ENCODE measurements at regions not wholly inside any gene's neighbourhood (a gene's known extent, or its start where the extent isn't known, plus 50 kb on each side); places are given as distances from the start of the nearest gene placed in this dataset.

DNA sequence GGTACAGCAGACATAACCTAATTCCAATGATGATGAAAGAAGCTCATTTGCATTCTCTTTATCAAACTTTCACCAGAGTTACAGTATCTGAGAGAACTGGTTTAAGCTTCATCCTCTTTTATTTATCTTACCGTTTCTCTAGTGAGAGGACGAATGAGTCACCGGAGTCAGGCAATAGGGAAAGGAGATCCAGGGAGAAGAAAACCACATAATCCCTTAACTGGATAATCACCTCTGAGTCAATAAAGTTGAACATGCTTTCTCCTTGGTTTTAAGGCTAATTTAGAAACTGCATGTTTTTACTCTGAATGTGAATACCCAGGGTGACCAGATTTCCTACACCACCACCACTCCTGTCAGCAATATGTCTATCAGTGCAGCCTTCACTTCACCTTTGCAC lies 313.7 kb upstream of the TBX18 start (continued):
- TF ChIP-seq ARNT (IDR thresholded peaks at IDR 0.05) = no peak
- TF ChIP-seq, protein P1, sequence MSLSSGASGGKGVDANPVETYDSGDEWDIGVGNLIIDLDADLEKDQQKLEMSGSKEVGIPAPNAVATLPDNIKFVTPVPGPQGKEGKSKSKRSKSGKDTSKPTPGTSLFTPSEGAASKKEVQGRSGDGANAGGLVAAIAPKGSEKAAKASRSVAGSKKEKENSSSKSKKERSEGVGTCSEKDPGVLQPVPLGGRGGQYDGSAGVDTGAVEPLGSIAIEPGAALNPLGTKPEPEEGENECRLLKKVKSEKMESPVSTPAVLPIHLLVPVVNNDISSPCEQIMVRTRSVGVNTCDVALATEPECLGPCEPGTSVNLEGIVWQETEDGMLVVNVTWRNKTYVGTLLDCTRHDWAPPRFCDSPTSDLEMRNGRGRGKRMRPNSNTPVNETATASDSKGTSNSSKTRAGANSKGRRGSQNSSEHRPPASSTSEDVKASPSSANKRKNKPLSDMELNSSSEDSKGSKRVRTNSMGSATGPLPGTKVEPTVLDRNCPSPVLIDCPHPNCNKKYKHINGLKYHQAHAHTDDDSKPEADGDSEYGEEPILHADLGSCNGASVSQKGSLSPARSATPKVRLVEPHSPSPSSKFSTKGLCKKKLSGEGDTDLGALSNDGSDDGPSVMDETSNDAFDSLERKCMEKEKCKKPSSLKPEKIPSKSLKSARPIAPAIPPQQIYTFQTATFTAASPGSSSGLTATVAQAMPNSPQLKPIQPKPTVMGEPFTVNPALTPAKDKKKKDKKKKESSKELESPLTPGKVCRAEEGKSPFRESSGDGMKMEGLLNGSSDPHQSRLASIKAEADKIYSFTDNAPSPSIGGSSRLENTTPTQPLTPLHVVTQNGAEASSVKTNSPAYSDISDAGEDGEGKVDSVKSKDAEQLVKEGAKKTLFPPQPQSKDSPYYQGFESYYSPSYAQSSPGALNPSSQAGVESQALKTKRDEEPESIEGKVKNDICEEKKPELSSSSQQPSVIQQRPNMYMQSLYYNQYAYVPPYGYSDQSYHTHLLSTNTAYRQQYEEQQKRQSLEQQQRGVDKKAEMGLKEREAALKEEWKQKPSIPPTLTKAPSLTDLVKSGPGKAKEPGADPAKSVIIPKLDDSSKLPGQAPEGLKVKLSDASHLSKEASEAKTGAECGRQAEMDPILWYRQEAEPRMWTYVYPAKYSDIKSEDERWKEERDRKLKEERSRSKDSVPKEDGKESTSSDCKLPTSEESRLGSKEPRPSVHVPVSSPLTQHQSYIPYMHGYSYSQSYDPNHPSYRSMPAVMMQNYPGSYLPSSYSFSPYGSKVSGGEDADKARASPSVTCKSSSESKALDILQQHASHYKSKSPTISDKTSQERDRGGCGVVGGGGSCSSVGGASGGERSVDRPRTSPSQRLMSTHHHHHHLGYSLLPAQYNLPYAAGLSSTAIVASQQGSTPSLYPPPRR (CRISPR knock-in tag; IDR thresholded peaks at IDR 0.05; ENCODE audit: borderline replicate concordance) = no peak
- TF ChIP-seq, protein P2, sequence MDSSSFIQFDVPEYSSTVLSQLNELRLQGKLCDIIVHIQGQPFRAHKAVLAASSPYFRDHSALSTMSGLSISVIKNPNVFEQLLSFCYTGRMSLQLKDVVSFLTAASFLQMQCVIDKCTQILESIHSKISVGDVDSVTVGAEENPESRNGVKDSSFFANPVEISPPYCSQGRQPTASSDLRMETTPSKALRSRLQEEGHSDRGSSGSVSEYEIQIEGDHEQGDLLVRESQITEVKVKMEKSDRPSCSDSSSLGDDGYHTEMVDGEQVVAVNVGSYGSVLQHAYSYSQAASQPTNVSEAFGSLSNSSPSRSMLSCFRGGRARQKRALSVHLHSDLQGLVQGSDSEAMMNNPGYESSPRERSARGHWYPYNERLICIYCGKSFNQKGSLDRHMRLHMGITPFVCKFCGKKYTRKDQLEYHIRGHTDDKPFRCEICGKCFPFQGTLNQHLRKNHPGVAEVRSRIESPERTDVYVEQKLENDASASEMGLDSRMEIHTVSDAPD (CRISPR knock-in tag; IDR thresholded peaks at IDR 0.05) = no peak
- TF ChIP-seq, protein P3, sequence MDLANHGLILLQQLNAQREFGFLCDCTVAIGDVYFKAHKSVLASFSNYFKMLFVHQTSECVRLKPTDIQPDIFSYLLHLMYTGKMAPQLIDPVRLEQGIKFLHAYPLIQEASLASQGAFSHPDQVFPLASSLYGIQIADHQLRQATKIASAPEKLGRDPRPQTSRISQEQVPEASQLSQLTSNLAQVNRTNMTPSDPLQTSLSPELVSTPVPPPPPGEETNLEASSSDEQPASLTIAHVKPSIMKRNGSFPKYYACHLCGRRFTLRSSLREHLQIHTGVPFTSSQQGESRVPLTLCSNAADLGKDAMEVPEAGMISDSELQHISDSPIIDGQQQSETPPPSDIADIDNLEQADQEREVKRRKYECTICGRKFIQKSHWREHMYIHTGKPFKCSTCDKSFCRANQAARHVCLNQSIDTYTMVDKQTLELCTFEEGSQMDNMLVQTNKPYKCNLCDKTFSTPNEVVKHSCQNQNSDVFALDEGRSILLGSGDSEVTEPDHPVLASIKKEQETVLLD (IDR thresholded peaks at IDR 0.05) = no peak
- no peak for TF ChIP-seq PHB2 (IDR thresholded peaks at IDR 0.05; ENCODE audit: low read depth)
- TF ChIP-seq MEF2A (IDR thresholded peaks at IDR 0.05; ENCODE audit: control insufficient read depth, low read depth, low read length) = no peak
- TF ChIP-seq, protein P4, sequence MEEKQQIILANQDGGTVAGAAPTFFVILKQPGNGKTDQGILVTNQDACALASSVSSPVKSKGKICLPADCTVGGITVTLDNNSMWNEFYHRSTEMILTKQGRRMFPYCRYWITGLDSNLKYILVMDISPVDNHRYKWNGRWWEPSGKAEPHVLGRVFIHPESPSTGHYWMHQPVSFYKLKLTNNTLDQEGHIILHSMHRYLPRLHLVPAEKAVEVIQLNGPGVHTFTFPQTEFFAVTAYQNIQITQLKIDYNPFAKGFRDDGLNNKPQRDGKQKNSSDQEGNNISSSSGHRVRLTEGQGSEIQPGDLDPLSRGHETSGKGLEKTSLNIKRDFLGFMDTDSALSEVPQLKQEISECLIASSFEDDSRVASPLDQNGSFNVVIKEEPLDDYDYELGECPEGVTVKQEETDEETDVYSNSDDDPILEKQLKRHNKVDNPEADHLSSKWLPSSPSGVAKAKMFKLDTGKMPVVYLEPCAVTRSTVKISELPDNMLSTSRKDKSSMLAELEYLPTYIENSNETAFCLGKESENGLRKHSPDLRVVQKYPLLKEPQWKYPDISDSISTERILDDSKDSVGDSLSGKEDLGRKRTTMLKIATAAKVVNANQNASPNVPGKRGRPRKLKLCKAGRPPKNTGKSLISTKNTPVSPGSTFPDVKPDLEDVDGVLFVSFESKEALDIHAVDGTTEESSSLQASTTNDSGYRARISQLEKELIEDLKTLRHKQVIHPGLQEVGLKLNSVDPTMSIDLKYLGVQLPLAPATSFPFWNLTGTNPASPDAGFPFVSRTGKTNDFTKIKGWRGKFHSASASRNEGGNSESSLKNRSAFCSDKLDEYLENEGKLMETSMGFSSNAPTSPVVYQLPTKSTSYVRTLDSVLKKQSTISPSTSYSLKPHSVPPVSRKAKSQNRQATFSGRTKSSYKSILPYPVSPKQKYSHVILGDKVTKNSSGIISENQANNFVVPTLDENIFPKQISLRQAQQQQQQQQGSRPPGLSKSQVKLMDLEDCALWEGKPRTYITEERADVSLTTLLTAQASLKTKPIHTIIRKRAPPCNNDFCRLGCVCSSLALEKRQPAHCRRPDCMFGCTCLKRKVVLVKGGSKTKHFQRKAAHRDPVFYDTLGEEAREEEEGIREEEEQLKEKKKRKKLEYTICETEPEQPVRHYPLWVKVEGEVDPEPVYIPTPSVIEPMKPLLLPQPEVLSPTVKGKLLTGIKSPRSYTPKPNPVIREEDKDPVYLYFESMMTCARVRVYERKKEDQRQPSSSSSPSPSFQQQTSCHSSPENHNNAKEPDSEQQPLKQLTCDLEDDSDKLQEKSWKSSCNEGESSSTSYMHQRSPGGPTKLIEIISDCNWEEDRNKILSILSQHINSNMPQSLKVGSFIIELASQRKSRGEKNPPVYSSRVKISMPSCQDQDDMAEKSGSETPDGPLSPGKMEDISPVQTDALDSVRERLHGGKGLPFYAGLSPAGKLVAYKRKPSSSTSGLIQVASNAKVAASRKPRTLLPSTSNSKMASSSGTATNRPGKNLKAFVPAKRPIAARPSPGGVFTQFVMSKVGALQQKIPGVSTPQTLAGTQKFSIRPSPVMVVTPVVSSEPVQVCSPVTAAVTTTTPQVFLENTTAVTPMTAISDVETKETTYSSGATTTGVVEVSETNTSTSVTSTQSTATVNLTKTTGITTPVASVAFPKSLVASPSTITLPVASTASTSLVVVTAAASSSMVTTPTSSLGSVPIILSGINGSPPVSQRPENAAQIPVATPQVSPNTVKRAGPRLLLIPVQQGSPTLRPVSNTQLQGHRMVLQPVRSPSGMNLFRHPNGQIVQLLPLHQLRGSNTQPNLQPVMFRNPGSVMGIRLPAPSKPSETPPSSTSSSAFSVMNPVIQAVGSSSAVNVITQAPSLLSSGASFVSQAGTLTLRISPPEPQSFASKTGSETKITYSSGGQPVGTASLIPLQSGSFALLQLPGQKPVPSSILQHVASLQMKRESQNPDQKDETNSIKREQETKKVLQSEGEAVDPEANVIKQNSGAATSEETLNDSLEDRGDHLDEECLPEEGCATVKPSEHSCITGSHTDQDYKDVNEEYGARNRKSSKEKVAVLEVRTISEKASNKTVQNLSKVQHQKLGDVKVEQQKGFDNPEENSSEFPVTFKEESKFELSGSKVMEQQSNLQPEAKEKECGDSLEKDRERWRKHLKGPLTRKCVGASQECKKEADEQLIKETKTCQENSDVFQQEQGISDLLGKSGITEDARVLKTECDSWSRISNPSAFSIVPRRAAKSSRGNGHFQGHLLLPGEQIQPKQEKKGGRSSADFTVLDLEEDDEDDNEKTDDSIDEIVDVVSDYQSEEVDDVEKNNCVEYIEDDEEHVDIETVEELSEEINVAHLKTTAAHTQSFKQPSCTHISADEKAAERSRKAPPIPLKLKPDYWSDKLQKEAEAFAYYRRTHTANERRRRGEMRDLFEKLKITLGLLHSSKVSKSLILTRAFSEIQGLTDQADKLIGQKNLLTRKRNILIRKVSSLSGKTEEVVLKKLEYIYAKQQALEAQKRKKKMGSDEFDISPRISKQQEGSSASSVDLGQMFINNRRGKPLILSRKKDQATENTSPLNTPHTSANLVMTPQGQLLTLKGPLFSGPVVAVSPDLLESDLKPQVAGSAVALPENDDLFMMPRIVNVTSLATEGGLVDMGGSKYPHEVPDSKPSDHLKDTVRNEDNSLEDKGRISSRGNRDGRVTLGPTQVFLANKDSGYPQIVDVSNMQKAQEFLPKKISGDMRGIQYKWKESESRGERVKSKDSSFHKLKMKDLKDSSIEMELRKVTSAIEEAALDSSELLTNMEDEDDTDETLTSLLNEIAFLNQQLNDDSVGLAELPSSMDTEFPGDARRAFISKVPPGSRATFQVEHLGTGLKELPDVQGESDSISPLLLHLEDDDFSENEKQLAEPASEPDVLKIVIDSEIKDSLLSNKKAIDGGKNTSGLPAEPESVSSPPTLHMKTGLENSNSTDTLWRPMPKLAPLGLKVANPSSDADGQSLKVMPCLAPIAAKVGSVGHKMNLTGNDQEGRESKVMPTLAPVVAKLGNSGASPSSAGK (IDR thresholded peaks at IDR 0.05) = no peak
- no peak for TF ChIP-seq TAF1 (IDR thresholded peaks at IDR 0.05; ENCODE audit: control insufficient read depth, extremely low read depth, insufficient read depth, low read length, severe bottlenecking)

Measured in K562 (cell line).